HG02678 (cell line): ENCODE measurements at regions not wholly inside any gene's neighbourhood (a gene's known extent, or its start where the extent isn't known, plus 50 kb on each side); places are given as distances from the start of the nearest gene placed in this dataset.
"Not testable (repeated sequence)": the region's sequence is repeated elsewhere in the genome, so short reads cannot be mapped to it uniquely, and the experiment has no call there.

ENCODE experiments used
- ATAC-seq: cut with Tn5 transposase; IDR thresholded peaks from one replicate; pipeline ENCODE4 v1.9.1; 2021; ENCODE audit warnings: mild to moderate bottlenecking, moderate library complexity; ENCODE audit not compliant: unreplicated experiment

DNA sequence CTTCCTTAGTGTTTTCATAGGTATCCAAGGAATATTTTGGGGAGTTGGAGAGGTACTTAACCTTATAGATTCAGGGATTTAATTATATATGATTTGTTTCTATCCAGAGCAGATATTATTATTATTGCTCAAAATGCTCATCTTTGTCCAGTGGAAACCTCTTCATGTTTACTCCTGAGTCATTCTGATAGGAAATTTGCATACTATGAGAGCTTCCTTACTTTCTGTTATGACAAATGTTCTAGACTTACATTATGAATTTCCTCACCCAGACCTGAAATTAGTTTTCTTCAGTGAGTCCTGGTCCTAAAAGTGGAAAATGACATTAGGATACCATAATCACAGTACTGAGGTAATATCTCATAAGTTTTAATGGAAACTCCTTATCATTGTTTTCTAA, 57.5 kb upstream of the PLPPR5 start:
- ATAC-seq: no peak

DNA sequence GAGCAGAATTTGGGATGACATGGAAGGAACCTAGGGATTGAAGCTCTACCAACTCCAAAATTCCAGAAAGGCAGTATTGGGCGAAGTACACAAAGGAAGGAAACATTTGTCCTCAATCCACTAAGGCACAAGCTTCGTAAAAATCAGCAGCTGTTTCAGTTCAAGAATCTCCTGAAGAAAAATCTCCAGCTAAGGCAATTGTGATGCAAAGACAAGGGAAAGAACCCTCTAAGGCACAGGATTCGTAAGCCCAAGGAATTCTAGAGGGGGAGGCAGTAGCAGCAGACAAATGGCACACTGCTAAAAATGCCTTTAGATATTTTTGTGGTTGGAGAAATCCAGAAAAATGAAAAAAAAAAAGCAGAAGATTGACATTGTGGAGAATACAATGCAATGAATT, 64.5 kb upstream of the PLPPR5 start:
- ATAC-seq: no peak

DNA sequence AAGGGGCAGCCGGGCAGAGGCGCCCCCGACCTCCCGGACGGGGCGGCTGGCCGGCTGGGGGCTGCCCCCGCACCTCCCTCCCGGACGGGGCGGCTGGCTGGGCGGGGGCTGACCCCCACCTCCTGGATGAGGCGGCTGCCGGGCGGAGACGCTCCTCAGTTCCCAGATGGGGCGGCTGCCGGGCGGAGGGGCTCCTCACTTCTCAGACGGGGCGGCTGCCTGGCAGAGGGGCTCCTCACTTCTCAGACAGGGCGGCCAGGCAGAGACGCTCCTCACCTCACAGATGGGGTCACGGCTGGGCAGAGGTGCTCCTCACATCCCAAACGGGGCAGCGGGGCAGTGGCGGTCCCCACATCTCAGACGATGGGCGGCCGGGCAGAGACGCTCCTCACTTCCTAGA, 73.9 kb upstream of the PLPPR5 start:
- ATAC-seq: not testable (repeated sequence)

DNA sequence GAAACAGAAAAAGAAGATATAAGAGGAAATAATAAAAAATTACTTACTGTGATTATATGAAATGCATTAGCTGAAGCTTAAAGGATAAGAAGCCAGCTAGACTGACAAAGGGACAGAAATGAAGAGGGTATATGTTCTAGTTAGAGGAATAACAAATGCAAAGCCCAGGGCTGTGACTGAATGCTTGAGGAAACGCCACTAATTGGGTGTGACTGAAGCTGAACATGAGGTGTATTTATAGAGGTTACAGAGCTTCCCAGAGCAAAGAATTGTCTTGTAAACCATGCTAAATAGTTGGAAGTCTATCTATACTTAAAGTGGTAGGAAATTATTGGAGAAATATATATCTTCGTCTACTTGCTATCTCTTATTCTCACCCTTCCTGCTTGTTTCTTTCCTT, 77.7 kb upstream of the PLPPR5 start:
- no peak for ATAC-seq

DNA sequence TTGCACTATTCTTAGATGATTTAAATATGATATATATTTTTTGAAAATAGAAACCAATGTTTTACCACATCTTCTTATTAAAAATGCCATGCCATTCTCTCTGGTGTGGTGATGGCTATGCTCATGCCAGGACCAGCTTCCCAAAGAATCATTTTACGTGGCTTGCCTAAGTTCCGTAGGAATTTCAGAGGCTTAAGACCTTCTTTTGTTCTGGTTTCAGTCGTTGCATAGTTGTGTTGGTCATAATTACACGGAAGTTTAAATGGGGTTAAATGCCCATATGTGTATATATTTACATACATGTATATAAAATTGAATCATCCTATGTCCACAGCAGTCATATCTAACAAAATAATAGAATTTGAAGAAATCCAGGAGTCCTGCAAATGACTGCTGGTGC, 78.7 kb upstream of the PLPPR5 start:
- no peak for ATAC-seq

DNA sequence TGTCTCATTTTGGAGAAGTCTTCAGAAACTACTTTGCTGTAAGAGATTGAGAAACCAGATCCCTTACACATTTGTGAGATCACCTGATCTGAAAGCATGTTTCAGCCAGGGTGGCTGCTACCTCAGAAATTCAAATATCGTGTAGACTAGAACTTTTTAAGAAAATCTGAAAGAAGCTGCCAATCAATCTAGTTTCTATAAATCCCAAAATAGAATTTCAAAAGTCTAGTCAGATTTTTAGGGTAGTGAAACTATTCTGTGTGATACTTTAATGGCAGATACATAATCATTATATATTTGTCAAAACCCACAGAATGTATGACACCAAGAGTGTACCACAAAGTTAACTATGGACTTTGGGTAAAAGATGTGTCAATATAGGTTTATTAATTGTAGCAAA, 79.9 kb upstream of the PLPPR5 start:
- ATAC-seq: peak; percentile 61

DNA sequence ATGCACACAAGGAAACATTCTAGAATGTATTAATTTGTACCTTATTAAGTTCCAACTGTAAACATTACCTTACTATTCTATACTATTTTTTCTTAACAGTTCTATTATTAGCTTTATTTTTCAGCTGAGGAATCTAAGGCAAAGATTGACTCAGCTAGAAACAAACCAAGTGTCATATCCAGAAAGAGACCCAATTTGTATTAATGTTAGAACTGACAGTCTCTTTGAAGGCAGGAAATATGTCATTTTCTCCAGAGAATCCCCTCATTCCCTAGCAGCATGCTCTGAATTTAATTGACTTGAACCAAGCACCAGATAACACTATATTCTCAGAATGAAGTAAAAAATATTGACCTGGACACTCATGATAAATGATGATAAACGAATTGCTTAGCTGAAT, 81.4 kb upstream of the PLPPR5 start:
- ATAC-seq: no peak

DNA sequence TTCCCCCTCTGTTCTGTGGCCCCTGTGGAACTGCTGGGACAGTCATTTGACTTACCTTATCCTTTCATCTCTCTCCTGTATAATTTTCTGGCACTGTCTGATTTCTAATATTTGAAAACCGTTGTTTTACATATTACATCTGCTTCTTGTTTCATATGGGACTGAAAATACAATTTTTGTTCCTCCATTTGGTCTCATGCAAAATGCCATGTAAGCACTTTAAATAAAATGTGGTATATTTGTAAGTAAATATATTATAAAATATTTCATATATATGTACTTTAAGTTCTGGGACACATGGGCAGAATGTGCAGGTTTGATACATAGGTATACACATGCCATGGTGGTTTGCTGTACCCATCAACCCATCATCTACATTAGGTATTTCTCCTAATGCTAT, 93.9 kb upstream of the PLPPR5 start:
- no peak for ATAC-seq

DNA sequence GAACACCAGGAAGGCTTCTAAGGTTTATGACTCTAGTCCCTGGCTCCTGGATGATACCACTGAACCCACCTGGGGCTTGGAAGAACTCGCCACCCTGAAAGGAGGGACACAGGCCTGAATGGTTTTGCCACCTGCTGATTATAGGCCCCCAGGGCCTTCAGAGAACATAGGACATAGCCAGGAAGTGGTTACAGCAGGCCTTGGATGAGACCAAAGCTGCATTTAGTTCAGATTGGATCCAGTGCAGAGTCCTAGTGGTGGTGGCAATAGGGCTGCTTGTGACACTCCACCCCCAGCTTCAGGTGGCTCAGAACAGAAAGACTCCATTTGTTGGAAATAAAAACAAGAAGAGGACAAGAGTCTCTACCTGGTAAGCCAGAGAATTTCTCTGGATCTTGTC, 101.6 kb upstream of the PLPPR5 start:
- no peak for ATAC-seq

DNA sequence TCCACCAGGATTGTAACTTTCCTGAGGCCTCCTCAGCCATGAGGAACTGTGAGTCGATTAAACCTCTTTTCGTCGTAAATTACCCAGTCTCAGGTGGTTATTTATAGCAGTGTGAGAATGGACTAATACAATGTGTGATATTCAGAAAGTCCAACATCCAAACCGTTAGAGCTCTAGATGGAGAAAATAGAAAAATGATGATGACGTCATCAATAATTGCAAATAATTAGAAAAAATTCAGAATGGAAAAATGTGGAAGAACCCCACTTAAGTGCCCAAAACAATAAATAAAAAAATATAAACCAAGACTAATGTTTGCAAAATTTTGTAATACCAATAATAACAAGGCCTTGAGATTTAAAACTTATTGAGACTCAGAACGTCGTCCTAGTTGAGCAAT, 103.0 kb upstream of the PLPPR5 start:
- ATAC-seq: no peak

DNA sequence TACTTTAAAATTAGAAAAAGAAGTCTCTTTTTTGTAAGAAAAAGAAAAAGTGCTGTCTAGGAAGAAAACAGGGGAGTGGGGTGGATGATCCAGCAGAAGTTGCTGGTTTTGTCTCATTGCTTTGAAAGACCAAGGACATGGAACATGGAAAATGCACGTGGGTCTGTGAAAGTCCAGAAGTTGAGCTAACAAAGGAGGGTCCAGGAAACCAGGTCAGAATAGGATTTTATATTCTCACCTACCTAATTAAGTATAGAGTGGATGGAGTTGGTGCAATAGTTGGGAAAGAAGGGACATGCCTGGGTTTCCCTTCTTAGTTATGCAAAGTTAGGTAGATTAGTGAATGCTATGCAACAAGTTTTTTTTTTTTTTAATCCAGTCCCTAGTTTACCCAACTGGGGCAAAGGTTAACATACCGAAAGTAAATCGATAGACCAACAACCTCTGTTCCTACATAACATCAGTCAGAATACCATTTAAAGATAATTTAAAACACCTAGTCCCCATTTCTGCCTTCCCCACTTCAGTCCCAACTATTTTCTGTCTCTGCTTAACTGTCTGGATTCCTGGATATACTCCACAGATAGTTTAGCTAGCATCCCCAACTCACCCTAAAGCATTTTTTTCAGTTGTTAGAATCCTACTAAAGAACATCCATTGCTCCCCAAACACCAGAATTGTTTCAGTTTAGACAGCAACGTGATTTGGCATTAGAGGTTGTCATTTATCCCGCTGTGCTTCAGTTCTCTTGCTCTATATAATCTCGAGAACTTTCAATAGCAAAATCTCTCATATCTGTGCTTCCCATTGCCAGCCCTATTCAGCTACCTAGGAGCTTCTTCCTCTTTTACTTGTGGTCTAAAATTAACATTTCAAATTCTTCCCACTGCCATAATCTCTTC, 105.7 kb upstream of the PLPPR5 start:
- ATAC-seq: no peak

DNA sequence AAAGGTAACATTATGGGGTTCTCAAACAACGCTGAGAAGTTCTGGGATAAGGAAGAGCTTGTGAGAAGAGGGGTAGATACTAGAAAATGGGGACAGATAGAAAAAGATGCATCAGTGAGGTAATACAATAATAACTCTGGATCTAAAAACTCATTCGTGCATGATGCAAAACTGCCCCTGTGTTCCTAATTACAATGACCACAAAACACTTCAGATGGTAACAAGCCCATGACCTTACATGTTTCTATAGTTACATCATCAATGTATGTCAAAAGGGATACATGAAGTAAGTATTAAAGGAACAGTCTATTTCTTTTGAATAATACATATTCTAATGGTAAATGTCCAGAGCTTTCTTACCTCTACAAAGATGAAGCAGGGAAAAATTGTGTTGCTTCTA, 110.6 kb upstream of the PLPPR5 start:
- no peak for ATAC-seq

DNA sequence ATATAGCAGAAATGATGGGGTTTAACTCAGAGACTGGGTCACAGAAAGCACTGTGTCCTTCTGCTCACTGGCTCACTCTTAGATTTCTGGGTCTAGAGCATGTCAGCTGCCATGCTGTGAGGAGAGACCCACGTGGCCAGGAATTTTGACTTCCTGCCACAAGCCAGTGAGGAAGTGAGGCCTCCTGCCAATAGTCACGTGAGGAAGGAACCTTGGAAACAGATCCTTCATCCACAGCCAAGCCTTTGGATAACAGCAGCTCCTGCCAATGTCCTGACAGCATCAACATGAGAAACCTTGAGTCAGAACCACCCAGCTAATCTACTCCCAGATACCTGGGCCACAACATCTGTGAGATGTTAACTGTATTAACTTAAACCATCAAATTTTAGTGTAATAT, 114.5 kb upstream of the PLPPR5 start:
- no peak for ATAC-seq

DNA sequence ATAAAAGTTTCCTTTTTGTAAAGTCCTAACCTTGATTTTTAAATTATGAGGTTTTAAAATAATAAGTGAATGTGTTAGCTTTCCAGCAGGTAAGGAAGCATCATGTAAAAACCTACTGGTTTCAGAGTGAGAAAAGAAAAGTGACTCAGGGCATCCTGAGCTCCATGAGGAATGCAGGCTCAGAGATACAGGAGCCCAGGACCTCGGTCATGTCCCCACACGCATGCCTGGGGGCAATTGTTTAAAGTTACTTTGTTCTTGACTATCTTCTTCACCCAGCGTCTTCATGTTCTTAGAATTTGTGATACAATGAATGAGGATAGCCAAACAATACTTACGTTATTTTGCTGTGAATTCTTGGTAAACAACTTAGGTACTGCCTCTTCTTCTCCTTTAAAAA, 117.4 kb upstream of the PLPPR5 start:
- no peak for ATAC-seq

DNA sequence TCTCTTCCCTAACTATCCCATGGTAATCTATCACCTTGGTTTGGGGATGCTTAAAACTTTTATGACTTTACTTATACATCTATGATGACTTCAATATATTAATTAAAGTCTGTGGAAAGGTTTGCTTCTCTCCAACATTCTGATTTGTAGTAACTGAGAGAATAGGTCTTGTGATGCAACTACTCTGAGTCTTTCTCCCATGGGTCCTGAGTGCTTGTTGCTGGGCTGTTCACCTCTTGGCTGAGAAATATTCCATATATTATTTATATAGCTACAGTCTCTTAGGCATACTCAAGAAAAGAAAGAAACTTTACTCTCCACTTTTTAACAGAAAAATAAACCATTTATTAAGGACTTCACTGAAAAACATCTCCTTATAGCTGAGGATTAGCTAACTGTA, 119.3 kb upstream of the PLPPR5 start:
- ATAC-seq: no peak

DNA sequence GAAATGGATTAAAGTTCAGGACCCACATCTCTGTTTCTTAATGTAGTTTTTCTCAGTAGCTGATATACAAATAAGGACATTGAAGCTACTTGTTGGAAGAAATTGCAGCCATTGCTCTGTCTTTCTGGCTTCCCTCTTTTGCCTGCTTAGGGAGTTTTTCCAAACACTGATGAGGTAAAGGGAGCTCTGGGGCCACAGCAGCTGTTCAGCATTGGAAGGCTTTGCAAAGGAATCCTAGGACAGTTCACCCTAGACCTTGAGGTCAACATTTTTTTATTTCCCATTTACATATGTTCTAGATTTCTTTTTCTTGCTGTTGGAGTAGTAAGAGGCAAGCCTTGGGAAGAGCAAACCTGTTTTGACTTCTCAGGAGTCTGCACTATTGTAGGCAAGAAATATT, 126.9 kb upstream of the PLPPR5 start:
- no peak for ATAC-seq

DNA sequence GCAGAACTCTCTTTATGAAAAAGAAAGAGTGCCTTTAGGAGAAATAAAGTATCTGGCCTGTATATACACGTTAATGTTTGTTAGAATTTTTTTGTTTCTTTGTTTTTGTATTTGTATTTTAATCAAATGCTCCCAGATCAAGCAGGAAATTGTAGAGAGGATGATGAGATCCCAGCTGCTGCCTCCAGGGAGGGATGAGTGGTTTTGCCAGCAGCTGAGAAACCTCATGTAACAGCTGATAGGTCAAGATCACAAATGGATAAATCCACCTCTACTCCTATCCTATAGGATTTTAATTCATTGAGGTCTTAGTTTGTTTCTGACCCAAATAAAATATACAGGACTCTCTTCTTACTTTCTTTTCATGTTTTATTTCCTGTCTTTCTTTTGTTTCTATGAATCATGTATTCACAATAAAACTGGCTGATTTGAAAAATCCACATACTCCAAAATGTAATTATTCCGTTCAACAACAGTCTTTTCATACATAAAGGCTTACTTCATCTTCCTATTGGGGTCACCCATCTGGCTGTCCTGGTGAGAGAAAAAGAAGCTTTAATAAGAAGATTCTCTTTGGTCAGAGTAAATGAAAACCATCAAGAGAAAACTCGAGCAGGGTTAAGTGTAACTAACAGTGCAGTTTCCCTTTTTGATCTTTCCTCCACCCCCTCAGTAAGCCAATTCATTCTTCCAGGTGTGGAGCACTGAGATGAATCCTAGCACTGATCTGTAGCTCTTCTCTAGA, 129.3 kb upstream of the PLPPR5 start:
- ATAC-seq: no peak

DNA sequence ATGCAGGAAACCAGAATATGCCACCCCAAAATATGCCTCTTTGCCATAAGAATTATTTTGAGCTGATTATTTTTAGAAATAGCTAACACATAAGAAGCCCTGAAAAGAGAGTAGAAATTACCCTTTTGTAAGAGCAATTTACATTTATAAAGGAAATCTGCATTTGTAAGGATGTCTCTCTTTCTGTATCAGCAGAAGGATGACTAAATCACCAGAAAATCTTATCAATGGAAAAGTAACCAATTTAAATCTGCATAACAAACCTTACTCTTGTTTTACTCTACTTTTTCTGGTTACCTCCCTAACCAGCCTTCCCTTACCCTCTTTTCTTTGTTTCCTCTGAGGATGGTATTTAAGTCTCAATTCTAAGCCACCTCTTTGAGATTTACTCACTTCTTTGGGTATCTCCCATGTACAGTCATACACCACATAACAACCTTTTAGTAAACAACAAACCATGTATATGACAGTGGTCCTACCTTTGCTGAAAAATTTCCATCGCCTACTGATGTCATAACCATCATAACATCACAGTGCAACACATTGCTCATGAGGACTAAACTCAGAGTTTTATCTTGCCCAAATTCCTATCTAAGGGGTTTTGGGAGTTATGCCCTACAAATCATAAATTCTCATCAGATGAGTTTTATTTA, 126.6 kb upstream of the PLPPR4 start:
- ATAC-seq: no peak

DNA sequence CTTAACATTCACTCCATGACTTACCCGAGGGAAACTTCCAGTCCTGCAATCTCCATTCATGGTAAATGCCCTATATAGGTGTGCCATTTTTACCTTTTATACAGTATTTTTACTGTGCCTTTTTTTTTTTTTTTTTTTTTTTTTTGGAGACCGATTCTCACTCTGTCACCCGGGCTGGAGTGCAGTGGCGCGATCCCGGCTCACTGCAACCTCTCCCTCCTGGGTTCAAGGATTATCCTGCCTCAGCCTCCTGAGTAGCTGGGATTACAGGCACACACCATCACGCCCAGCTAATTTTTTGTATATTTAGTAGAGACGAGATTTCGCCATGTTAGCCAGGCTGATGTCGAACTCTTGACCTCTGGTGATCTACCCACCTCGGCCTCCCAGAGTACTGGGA, 124.4 kb upstream of the PLPPR4 start:
- no peak for ATAC-seq

DNA sequence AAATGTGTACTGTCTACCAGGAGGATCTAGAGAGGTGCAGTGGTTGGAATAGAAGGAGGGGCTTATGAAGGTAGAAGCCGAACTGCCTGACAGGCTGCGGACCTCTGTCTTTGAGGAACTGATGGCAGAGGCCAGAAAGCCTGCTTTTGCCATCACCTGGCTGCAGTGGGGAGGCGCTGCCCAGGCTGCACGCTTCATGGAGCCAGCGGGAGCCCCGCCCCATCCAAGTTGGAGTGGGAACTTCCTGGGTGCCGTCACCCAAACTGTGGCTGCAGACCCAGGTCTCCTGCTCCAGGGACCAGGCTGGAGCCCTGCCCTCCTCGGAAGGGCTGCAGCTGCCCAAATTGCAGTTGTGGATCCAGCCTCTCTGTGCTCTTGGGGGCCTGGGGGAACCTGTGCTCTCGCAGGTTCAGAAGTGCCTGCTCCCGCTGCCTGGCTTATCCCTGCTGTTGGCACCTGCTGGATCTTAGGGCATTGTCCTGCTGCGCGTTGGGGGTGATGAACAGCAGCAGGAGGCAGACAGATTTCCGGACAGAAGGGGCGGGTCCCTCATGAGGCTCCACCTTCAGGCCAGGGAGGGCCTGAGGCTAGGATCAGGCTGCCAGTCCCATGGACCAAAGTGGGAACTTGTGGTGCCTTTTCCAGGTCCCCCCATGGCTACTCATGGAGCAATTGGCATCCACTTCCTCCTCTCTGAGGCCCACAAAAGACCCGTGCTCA, 118.0 kb upstream of the PLPPR4 start:
- no peak for ATAC-seq

DNA sequence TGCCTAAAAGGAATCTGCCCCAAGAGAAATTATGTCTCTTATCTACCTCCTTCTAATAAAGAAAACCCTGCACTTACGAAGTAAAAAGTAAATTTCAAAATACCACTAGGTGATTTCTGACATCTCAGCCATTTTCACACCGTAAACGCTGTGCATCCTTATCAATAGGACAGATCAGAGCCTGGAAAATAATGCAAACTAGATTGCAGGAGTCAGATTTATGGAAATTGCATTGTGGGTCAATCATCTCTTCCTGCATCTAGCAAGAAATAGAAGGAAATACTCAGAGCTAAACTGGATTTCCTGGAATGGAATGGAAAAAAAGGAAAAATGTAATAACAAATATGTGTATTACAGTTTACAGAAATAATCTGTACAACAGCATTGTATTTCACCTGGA, 114.3 kb upstream of the PLPPR4 start:
- ATAC-seq: no peak
